AG08396 (cell line): ENCODE measurements at regions not wholly inside any gene's neighbourhood (a gene's known extent, or its start where the extent isn't known, plus 50 kb on each side); places are given as distances from the start of the nearest gene placed in this dataset.
"Not testable (repeated sequence)": the region's sequence is repeated elsewhere in the genome, so short reads cannot be mapped to it uniquely, and the experiment has no call there.

ENCODE experiments used
- DNase-seq: peaks from one replicate; pipeline ENCODE4 v3.0.0; 2012; ENCODE audit warnings: low spot score, mixed read lengths

- DNase-seq = no peak
Measured at GRCh38 chr7:26955516-26955915, 91.1 kb upstream of the SKAP2 start.

GRCh38 chr7:26954951-26955350 lies 90.6 kb upstream of the SKAP2 start:
- no peak for DNase-seq

GRCh38 chr7:26951407-26951950 lies 87.1 kb upstream of the SKAP2 start:
- no peak for DNase-seq

- no peak for DNase-seq
Measured at GRCh38 chr7:26950889-26951288, 86.5 kb upstream of the SKAP2 start.

DNA sequence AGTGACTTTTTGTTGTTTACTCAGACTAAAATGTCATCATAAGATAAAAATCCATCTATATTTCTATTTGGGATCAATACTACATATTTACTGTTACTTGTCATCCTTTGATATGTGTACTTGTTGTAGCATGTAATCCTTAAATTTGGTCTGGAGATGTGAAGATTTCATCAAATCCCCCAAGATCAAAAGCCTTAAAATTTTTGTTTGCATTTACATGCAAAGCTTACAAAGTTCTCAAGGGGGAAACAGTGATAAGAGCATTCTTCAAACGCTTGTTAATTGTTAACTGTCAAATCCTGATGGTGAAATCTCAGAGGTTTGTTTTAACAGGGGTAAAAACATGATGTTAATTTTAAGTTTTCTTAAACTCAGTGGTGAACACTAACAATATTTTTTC lies 84.9 kb upstream of the SKAP2 start:
- no peak for DNase-seq

DNA sequence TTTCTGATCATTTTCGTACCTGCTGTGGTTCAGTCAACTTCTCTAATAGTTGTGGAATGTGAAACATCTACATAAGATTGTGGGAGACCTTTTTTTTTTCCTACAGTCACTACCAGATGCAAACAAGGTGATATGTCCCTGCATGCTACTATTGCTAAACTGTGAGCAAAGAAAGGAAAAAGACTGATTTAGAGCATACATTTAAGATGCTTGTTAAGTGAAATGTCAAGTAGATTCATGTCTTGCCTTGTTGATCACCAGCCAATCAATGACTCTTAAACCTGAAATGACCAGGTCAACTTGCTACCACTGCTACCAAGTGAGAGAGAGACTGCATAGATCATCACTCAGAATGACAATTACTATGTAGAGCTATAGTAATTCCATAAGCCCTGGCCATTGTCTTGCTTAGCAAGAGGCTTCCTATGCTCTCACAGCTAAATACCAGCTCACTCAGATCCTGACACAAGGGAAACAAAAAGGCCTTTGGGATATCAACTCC lies 84.3 kb upstream of the SKAP2 start:
- DNase-seq = no peak

GRCh38 chr7:26944501-26945358 lies 80.3 kb upstream of the SKAP2 start:
- DNase-seq = no peak

DNA sequence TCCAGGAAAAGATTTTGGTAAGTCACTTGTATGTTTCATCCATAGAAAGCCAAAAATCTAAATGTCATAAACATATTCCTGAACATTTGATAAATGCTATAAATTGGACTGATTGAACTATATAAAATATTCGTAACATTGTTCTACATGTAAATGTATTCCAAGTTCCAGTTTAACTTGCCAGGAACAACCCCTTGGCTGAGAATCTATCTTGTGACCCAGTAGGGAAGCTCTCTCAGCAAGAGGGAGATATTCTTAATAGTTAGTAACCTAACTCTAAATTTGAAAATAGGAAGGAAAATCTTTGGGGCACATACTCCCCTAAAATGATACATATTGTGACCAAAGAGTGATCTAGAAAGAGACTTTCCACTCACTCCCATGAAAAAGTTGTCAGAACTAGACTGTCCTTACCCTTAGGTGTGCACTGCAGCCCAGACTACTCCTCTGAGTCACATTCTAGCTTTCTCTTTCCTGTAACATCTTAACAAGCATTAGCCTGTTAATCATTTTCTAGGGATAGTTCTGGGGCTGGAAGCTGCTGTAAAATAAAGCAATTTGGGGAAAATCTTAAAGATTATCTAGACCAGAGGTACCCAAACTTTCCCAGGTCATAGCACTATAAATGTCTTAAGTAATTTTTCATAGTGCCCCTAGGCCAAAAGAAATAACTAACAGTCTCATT lies 73.7 kb upstream of the SKAP2 start:
- DNase-seq = no peak

DNA sequence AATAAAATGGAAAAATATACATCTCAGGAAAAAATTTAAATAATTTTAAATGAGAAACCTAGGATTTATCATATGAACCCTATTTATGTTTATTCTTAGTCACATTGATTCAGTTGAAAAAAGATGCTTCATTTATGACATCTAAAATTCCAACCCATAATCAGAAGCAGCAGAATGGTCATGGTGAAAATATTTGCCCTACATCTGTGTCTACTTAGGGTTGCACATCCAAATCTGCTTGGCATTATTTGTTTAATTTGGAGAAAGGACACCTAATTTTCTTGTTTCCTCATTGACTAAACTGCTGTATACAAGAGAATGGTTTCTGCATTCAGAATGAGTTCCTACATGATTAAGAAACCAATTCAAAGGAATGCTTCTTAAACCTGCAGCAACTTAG lies 72.9 kb upstream of the SKAP2 start:
- DNase-seq = no peak

- DNase-seq = not testable (repeated sequence)
Measured at GRCh38 chr7:26932616-26933015, 68.2 kb upstream of the SKAP2 start.

DNA sequence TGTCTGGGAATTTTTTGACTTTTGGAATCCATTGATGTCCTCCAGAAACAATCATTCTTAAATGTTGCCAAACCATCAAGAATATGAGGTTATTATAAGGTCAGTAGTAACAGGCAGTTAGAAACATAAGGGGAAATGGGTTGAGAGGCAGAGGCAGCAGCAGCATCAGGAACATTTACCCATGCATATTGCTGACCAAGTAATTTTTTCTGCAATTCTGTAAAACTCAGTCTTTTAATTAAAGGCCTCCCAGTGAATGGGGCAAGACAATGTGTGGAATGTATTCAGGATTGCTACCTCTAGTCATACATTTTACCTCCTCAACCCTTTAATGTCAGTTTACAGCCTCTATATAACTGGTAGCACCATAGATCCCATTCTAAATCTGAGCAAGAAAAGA lies 66.5 kb upstream of the SKAP2 start:
- DNase-seq = no peak

- DNase-seq = no peak
Measured at GRCh38 chr7:26930201-26930600, 65.8 kb upstream of the SKAP2 start.

GRCh38 chr7:26928703-26929347 lies 64.4 kb upstream of the SKAP2 start:
- no peak for DNase-seq

- no peak for DNase-seq
Measured at GRCh38 chr7:26925768-26926167, 61.4 kb upstream of the SKAP2 start.

GRCh38 chr7:26924149-26924767 lies 59.9 kb upstream of the SKAP2 start:
- no peak for DNase-seq

- no peak for DNase-seq
Measured at GRCh38 chr7:26919906-26920493, 55.6 kb upstream of the SKAP2 start.

DNA sequence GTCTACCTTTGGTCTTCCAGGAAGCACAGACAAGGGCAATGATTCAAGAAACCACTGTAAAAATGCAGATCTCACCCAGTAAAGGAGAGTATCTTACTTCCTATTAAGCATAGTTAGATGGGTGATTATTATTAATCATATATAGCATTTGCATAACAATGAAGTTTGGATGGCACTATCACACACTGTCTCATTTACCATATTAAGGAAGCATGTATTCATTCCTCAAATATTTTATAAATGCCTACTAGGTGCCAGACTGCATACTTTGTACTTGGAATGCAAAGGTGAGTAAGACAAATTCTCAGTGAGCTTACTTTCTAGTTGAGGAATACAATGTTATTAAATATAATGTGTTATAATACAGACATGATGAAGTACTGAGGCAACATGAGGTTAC lies 53.9 kb upstream of the SKAP2 start:
- no peak for DNase-seq

- DNase-seq = no peak
Measured at GRCh38 chr7:26916779-26917320, 52.5 kb upstream of the SKAP2 start.

DNA sequence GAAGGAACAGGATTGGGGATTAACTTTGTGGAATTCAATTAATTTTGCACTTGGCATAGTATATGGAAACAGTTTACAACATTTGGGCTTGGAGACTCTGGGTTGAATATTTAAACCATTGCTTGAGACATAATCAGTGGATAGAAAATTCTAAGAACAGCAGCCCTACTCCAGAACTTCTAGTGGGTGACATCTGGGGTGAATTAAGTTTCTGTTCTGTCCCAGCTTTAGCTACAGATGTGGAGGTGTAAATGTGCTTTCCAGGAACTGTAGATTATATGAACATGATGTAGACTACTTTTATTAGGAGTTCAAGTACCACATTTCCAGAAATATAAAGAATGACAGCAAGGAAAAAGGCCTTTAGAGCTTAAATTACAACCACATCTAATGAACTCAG lies 51.9 kb upstream of the SKAP2 start:
- DNase-seq = no peak
